H9 (cell line): ENCODE measurements at regions not wholly inside any gene's neighbourhood (a gene's known extent, or its start where the extent isn't known, plus 50 kb on each side); places are given as distances from the start of the nearest gene placed in this dataset.

Source experiments
- DNase-seq: peaks from one replicate; pipeline ENCODE4 v3.0.0-alpha.2; 2017
- H2AFZ ChIP-seq: one replicate; pipeline ENCODE4 v1.6.1; 2013; ENCODE audit warnings: mild to moderate bottlenecking, low read length, control low read depth, moderate library complexity
- H2AK5ac ChIP-seq: 2 replicates; pipeline ENCODE4 v1.6.1; 2013; ENCODE audit warnings: low read length, control low read depth, mixed read lengths; ENCODE audit not compliant: insufficient read length
- H2BK120ac ChIP-seq: one replicate; pipeline ENCODE4 v1.6.1; 2013; ENCODE audit warnings: low read depth, mild to moderate bottlenecking, low read length, control low read depth, inconsistent platforms; ENCODE audit not compliant: poor library complexity, severe bottlenecking
- H2BK12ac ChIP-seq: 2 replicates; pipeline ENCODE4 v1.6.1; 2013; ENCODE audit warnings: low read length, control low read depth, mixed read lengths, low read depth; ENCODE audit not compliant: insufficient read length
- H2BK15ac ChIP-seq: 2 replicates; pipeline ENCODE4 v1.6.1; 2013; ENCODE audit warnings: low read depth, low read length, control low read depth
- H2BK20ac ChIP-seq: one replicate; pipeline ENCODE4 v1.6.1; 2013; ENCODE audit warnings: low read depth, mild to moderate bottlenecking, low read length, control low read depth, inconsistent platforms; ENCODE audit not compliant: poor library complexity, severe bottlenecking
- H2BK5ac ChIP-seq: 2 replicates; pipeline ENCODE4 v1.6.1; 2013; ENCODE audit warnings: low read length, control low read depth, mixed read lengths; ENCODE audit not compliant: insufficient read length
- H3K14ac ChIP-seq: 2 replicates; pipeline ENCODE4 v1.6.1; 2013; ENCODE audit warnings: low read length, control low read depth; ENCODE audit not compliant: insufficient read depth
- H3K18ac ChIP-seq: 2 replicates; pipeline ENCODE4 v1.6.1; 2013; ENCODE audit warnings: low read depth, mild to moderate bottlenecking, mixed read lengths, low read length, control low read depth; ENCODE audit not compliant: insufficient read length
- H3K23ac ChIP-seq: 2 replicates; pipeline ENCODE4 v1.6.1; 2013; ENCODE audit warnings: low read length, control low read depth, mixed read lengths, low read depth; ENCODE audit not compliant: insufficient read length
- H3K23me2 ChIP-seq: 2 replicates; pipeline ENCODE4 v1.6.1; 2013; ENCODE audit warnings: low read depth, mild to moderate bottlenecking, mixed read lengths, low read length, control low read depth; ENCODE audit not compliant: insufficient read length, poor library complexity, severe bottlenecking
- H3K27ac ChIP-seq: 2 replicates; pipeline ENCODE4 v1.5.1; 2013; ENCODE audit warnings: low read length, control low read depth, mixed read lengths, low read depth; ENCODE audit not compliant: insufficient read length
- H3K27me3 ChIP-seq: 2 replicates; pipeline ENCODE4 v1.6.1; 2013; ENCODE audit warnings: low read length, control low read depth, inconsistent platforms; ENCODE audit not compliant: insufficient read depth
- H3K4ac ChIP-seq: 2 replicates; pipeline ENCODE4 v1.6.1; 2013; ENCODE audit warnings: low read depth, mild to moderate bottlenecking, control low read depth, inconsistent platforms, low read length, moderate library complexity
- H3K4me1 ChIP-seq: 2 replicates; pipeline ENCODE4 v1.6.1; 2013; ENCODE audit warnings: low read length, control low read depth, inconsistent platforms; ENCODE audit not compliant: insufficient read depth
- H3K4me2 ChIP-seq: 2 replicates; pipeline ENCODE4 v1.6.1; 2013; ENCODE audit warnings: low read length, control low read depth, mixed read lengths; ENCODE audit not compliant: insufficient read length, insufficient read depth
- H3K56ac ChIP-seq: 2 replicates; pipeline ENCODE4 v1.6.1; 2013; ENCODE audit warnings: low read depth, mild to moderate bottlenecking, mixed read lengths, low read length, control low read depth; ENCODE audit not compliant: insufficient read length
- H3K79me1 ChIP-seq: 2 replicates; pipeline ENCODE4 v1.6.1; 2013; ENCODE audit warnings: low read depth, mild to moderate bottlenecking, moderate library complexity, low read length, control low read depth, inconsistent platforms; ENCODE audit not compliant: insufficient read depth, poor library complexity, severe bottlenecking
- H3K79me2 ChIP-seq: 2 replicates; pipeline ENCODE4 v1.6.1; 2013; ENCODE audit warnings: low read length, control low read depth, inconsistent platforms; ENCODE audit not compliant: insufficient read depth
- H3K9ac ChIP-seq: 2 replicates; pipeline ENCODE4 v1.6.1; 2013; ENCODE audit warnings: low read length, control low read depth, mixed read lengths; ENCODE audit not compliant: insufficient read length; ENCODE audit errors: extremely low read depth
- H3K9me3 ChIP-seq: one replicate; pipeline ENCODE4 v1.6.1; 2013; ENCODE audit warnings: low read depth, low read length, inconsistent platforms; ENCODE audit not compliant: control insufficient read depth
- H3T11ph ChIP-seq: one replicate; pipeline ENCODE4 v1.6.1; 2013; ENCODE audit warnings: mild to moderate bottlenecking, low read length, control low read depth, inconsistent platforms
- H4K20me1 ChIP-seq: one replicate; pipeline ENCODE4 v1.6.1; 2013; ENCODE audit not compliant: control insufficient read depth, insufficient read length, insufficient read depth
- H4K5ac ChIP-seq: 2 replicates; pipeline ENCODE4 v1.6.1; 2013; ENCODE audit warnings: low read depth, mild to moderate bottlenecking, mixed read lengths, low read length, control low read depth; ENCODE audit not compliant: insufficient read length
- H4K8ac ChIP-seq: replicated peaks from 2 replicates; pipeline ENCODE4 v1.6.1; 2013; ENCODE audit warnings: low read length, control low read depth, mixed read lengths, low read depth; ENCODE audit not compliant: insufficient read length
- H4K91ac ChIP-seq: 2 replicates; pipeline ENCODE4 v1.6.1; 2013; ENCODE audit warnings: low read depth, mild to moderate bottlenecking, moderate library complexity, mixed read lengths, low read length, control low read depth; ENCODE audit not compliant: insufficient read length
- H3K27ac Mint-ChIP-seq, 3 experiments: 2 replicates in 2 of 3; 3 replicates in 1 of 3; pipeline ENCODE4 v1.8.0; 2020 to 2021; ENCODE audit warnings: mixed read lengths in 3 of 3, mild to moderate bottlenecking in 1 of 3, moderate library complexity in 1 of 3
- H3K27me3 Mint-ChIP-seq: 2 replicates; pipeline ENCODE4 v1.8.0; 2021; ENCODE audit warnings: low read depth, mild to moderate bottlenecking, moderate library complexity, mixed read lengths
- H3K36me3 Mint-ChIP-seq, 3 experiments: 2 replicates in 2 of 3; 3 replicates in 1 of 3; pipeline ENCODE4 v1.8.0; 2020 to 2021; ENCODE audit warnings: low read depth in 3 of 3, mixed read lengths in 3 of 3; ENCODE audit not compliant: insufficient read depth in 1 of 3
- H3K4me1 Mint-ChIP-seq, 2 experiments: 2 replicates each; pipeline ENCODE4 v1.8.0; 2020; ENCODE audit warnings: mixed read lengths in 2 of 2
- H3K4me3 Mint-ChIP-seq, 2 experiments: 2 replicates in 1 of 2; 3 replicates in 1 of 2; pipeline ENCODE4 v1.8.0; 2020 to 2021; ENCODE audit warnings: mild to moderate bottlenecking in 2 of 2, mixed read lengths in 2 of 2, moderate library complexity in 1 of 2
- H3K9me3 Mint-ChIP-seq, 2 experiments: 2 replicates in 1 of 2; 3 replicates in 1 of 2; pipeline ENCODE4 v1.8.0; 2020; ENCODE audit warnings: mild to moderate bottlenecking in 2 of 2, mixed read lengths in 2 of 2, moderate library complexity in 1 of 2
- WGBS: extraction: QIAGEN DNeasy Blood & Tissue Kit; methylation state at CpG from one replicate; pipeline ENCODE4 v1.1.7; 2013; ENCODE audit warnings: missing lambda C conversion rate, low lambda C conversion rate, mixed read lengths; ENCODE audit not compliant: insufficient read length; ENCODE audit errors: extremely low coverage; 5-methylcytosine and 5-hydroxymethylcytosine counted together
- TF ChIP-seq, protein P1 (sequence below): fragments of 200-600 bp; sonication (generic); conservative IDR thresholded peaks from 3 replicates; pipeline ENCODE4 v1.8.0; 2021; ENCODE audit warnings: antibody characterized with exemption, mild to moderate bottlenecking

DNA sequence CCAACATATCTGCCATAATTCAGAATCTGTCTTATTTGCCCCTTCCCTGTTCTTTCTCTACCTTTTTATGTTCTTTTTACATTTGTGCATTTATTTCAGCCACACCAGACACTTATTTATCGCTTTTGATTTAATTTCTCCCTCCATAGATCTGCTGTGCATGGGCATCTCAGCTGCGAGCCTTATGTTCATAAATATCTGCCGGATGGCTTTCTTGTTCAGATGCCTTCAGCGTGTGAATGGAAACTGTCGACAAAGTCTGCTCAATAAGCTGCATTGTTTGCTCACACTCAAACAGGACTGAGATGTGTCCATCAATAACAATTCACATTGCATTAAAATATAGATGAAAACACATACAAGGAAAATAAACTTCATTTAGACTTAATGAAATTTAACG, 374.6 kb upstream of the FAT3 start:
- no peaks in the 10 kb centered on the region for H3K23me2 ChIP-seq

More for the DNA sequence above, 374.6 kb upstream of the FAT3 start:
- H3K79me1 ChIP-seq, result no peaks in the 10 kb centered on the region
- no peaks in the 10 kb centered on the region for H3K4me1 ChIP-seq
- H3K23ac ChIP-seq, result no peak overlapping the region
- H4K20me1 ChIP-seq, result no peaks in the 10 kb centered on the region
- no peak overlapping the region for H3T11ph ChIP-seq
- H2BK12ac ChIP-seq, result no peak overlapping the region
- H3K27me3 ChIP-seq, result no peaks in the 10 kb centered on the region
- no peak overlapping the region for H3K56ac ChIP-seq
- Mint-ChIP-seq H3K36me3 (no peaks in the 10 kb centered on the region), H3K4me1 (peaks cover 10 to 14% of the 10 kb centered on the region in 2 experiments), H3K9me3 (no peaks in the 10 kb centered on the region), H3K4me3 (no peak overlapping the region), H3K27ac (no peak overlapping the region), H3K27me3 (no peaks in the 10 kb centered on the region)
- H3K14ac ChIP-seq, result no peak overlapping the region
- H4K91ac ChIP-seq, result no peak overlapping the region
- H4K8ac ChIP-seq, result no peak overlapping the region
- H3K4me2 ChIP-seq, result no peak overlapping the region
- H2AK5ac ChIP-seq, result no peak overlapping the region
- no CpG with 5 or more reads among the region's 6 CpGs for whole genome bisulfite sequencing
- no peak overlapping the region for H2BK120ac ChIP-seq
- H3K18ac ChIP-seq, result no peak overlapping the region
- TF ChIP-seq, protein P1, sequence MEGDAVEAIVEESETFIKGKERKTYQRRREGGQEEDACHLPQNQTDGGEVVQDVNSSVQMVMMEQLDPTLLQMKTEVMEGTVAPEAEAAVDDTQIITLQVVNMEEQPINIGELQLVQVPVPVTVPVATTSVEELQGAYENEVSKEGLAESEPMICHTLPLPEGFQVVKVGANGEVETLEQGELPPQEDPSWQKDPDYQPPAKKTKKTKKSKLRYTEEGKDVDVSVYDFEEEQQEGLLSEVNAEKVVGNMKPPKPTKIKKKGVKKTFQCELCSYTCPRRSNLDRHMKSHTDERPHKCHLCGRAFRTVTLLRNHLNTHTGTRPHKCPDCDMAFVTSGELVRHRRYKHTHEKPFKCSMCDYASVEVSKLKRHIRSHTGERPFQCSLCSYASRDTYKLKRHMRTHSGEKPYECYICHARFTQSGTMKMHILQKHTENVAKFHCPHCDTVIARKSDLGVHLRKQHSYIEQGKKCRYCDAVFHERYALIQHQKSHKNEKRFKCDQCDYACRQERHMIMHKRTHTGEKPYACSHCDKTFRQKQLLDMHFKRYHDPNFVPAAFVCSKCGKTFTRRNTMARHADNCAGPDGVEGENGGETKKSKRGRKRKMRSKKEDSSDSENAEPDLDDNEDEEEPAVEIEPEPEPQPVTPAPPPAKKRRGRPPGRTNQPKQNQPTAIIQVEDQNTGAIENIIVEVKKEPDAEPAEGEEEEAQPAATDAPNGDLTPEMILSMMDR, result no peak
- H2BK5ac ChIP-seq, result no peak overlapping the region
- H3K9ac ChIP-seq, result no peak overlapping the region
- H3K4ac ChIP-seq, result no peak overlapping the region
- no peak overlapping the region for H3K27ac ChIP-seq
- no peak overlapping the region for H4K5ac ChIP-seq
- H2BK15ac ChIP-seq, result no peak overlapping the region
- H2BK20ac ChIP-seq, result no peak overlapping the region
- H3K9me3 ChIP-seq, result no peaks in the 10 kb centered on the region
- no peaks in the 10 kb centered on the region for H3K79me2 ChIP-seq
- no peak overlapping the region for H2AFZ ChIP-seq
- no peak for DNase-seq
